Central memory CD4-positive, alpha-beta T cell (primary cell): ENCODE measurements at regions not wholly inside any gene's neighbourhood (a gene's known extent, or its start where the extent isn't known, plus 50 kb on each side); places are given as distances from the start of the nearest gene placed in this dataset.
"Not testable (repeated sequence)": the region's sequence is repeated elsewhere in the genome, so short reads cannot be mapped to it uniquely, and the experiment has no call there.

Source experiments
- DNase-seq: peaks from one replicate; pipeline ENCODE4 v3.0.0; 2022

- no peak for DNase-seq
Observed at GRCh38 chr13:23947893-23948292, 50.6 kb upstream of the C1QTNF9B start.

GRCh38 chr13:23949200-23949599 is 51.9 kb upstream of the C1QTNF9B start:
- no peak for DNase-seq

GRCh38 chr13:23949736-23950135 is 52.4 kb upstream of the C1QTNF9B start:
- DNase-seq = no peak

- no peak for DNase-seq
Observed at GRCh38 chr13:23950736-23951510, 53.6 kb upstream of the C1QTNF9B start.

- no peak for DNase-seq
Observed at GRCh38 chr13:23952796-23953195, 55.5 kb upstream of the C1QTNF9B start.

- DNase-seq = no peak
Observed at GRCh38 chr13:23953860-23954512, 56.7 kb upstream of the C1QTNF9B start.

- DNase-seq = no peak
Observed at GRCh38 chr13:23955064-23955463, 57.8 kb upstream of the C1QTNF9B start.

- no peak for DNase-seq
Observed at GRCh38 chr13:23956106-23956505, 58.8 kb upstream of the C1QTNF9B start.

- no peak for DNase-seq
Observed at GRCh38 chr13:23957981-23958380, 60.7 kb upstream of the C1QTNF9B start.

- DNase-seq = no peak
Observed at GRCh38 chr13:23959231-23959862, 62.0 kb upstream of the C1QTNF9B start.

- no peak for DNase-seq
Observed at GRCh38 chr13:23960566-23961156, 63.4 kb upstream of the C1QTNF9B start.

GRCh38 chr13:23963184-23963931 is 66.1 kb upstream of the C1QTNF9B start:
- DNase-seq = no peak

- DNase-seq = no peak
Observed at GRCh38 chr13:23963947-23964346, 66.6 kb upstream of the C1QTNF9B start.

GRCh38 chr13:23965346-23965745 is 68.0 kb upstream of the C1QTNF9B start:
- no peak for DNase-seq

GRCh38 chr13:23966221-23966690 is 69.0 kb upstream of the C1QTNF9B start:
- no peak for DNase-seq

- peak; percentile 55 for DNase-seq
Observed at GRCh38 chr13:23966691-23967615, 69.7 kb upstream of the C1QTNF9B start.

- DNase-seq = not testable (repeated sequence)
Observed at GRCh38 chr13:23967792-23968191, 70.5 kb upstream of the C1QTNF9B start.

- no peak for DNase-seq
Observed at GRCh38 chr13:23969647-23970046, 72.3 kb upstream of the C1QTNF9B start.

- peak; percentile 8 for DNase-seq
Observed at GRCh38 chr13:23979361-23980159, 82.3 kb upstream of the C1QTNF9B start.

GRCh38 chr13:23980160-23980551 is 82.9 kb upstream of the C1QTNF9B start:
- DNase-seq = peak; percentile 84

GRCh38 chr13:23983671-23984070 is 86.4 kb upstream of the C1QTNF9B start:
- DNase-seq = no peak
